ENCODE measurements at regions not wholly inside any gene's neighbourhood (a gene's known extent, or its start where the extent isn't known, plus 50 kb on each side); places are given as distances from the start of the nearest gene placed in this dataset.

DNA sequence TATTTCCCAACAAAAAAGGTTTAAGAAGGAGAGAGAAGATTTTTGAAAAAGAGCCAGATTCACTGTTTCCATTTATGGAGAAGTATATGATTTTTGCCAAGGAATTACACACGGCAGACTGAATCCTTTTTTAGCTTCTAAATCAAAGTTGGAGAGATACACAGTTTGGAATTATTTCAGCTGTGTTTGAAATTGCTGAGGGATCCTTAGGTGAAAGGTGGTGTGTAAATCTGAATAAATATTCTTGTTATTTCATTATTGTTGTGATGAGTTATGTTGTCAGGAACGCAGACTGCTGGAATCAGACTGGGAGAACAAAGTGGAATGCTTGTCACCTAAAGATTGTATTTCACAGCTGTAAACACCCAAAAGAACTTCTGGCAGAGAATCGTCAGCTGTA, 168.5 kb upstream of the AKIRIN2 start:
- TF ChIP-seq, protein P1, sequence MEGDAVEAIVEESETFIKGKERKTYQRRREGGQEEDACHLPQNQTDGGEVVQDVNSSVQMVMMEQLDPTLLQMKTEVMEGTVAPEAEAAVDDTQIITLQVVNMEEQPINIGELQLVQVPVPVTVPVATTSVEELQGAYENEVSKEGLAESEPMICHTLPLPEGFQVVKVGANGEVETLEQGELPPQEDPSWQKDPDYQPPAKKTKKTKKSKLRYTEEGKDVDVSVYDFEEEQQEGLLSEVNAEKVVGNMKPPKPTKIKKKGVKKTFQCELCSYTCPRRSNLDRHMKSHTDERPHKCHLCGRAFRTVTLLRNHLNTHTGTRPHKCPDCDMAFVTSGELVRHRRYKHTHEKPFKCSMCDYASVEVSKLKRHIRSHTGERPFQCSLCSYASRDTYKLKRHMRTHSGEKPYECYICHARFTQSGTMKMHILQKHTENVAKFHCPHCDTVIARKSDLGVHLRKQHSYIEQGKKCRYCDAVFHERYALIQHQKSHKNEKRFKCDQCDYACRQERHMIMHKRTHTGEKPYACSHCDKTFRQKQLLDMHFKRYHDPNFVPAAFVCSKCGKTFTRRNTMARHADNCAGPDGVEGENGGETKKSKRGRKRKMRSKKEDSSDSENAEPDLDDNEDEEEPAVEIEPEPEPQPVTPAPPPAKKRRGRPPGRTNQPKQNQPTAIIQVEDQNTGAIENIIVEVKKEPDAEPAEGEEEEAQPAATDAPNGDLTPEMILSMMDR (conservative IDR thresholded peaks at IDR 0.05; ENCODE audit: low read depth): no peak
- DNase-seq (ENCODE audit: low spot score): no peak
- H3K27ac ChIP-seq: no peak overlapping the region
- ChIA-PET CTCF (interaction anchor here (1.2 kb wide), 1 partner anchor 41 kb away, joined by 3 read pairs; no protein-coding TSS in a partner anchor), POLR2A (ENCODE audit: low non-redundant PET) (no interaction called here)

DNA sequence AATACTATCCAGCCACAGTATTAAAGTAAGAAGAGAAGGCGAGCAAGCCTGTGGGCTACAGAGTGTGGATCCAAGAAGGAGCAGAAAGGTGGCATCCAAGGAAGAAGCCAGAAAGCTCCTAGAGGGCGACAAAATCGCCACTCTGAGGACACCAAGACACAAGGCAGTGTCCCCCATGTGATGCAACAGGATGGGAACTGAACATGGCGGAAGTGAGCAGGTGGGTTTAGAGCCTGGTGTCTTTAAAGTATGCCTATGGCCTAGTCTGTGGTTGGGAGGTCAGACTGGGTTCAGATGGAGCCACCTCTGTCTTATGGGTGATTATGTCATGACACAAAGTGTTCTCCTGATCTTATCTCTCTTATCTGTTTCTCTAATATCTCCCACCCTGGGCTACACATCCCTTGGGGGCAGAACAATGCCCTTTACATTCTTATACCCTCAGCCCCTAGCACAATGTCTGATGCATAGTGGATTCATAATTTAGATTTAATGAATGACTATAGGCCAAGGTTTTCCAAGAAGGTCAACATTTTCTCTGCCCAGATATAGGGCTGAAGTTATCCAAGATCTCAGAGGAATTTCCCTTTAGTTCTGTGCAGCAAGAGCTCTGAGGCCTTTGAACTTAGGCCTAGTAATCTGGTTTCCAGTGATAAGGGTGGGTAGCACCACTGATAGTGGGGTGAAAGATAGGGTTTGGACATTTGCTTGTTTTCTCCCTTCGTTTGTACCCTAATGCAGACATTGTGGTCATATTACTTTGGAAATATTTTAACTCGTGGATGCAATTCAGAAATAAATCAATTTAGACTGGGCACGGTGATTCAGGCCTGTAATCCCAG, 167.3 kb upstream of the AKIRIN2 start:
- TF ChIP-seq, protein P1 (conservative IDR thresholded peaks at IDR 0.05; ENCODE audit: low read depth): no peak
- H3K27ac ChIP-seq: no peak overlapping the region
- ChIA-PET CTCF (interaction anchor here (0.6 kb wide), 1 partner anchor 18 kb away, joined by 4 read pairs; no protein-coding TSS in a partner anchor), POLR2A (ENCODE audit: low non-redundant PET) (no interaction called here)
- no peak for DNase-seq (ENCODE audit: low spot score)

DNA sequence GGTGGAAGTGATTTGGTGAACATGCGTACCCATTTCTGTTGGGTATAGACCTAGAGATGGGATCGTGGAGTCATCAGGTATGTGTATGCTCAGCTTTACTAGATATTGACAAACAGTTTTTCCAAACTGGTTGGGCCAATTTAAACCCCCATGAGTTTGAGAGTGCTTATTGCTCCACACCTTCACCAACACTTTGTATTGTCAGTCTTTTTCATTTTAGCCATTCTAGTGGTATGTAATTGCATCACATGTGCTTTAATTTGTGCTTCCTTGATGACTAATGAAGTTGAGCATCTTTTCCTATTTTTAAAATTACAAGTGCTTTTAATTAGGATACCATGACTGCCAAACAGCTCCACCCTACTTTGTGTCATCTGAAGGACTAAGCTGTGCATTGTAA, 158.9 kb upstream of the AKIRIN2 start:
- DNase-seq (ENCODE audit: low spot score): no peak
- no peak overlapping the region for H3K27ac ChIP-seq
- ChIA-PET CTCF (no interaction called here), POLR2A (ENCODE audit: low non-redundant PET) (no interaction called here)
- TF ChIP-seq, protein P1 (conservative IDR thresholded peaks at IDR 0.05; ENCODE audit: low read depth): no peak

DNA sequence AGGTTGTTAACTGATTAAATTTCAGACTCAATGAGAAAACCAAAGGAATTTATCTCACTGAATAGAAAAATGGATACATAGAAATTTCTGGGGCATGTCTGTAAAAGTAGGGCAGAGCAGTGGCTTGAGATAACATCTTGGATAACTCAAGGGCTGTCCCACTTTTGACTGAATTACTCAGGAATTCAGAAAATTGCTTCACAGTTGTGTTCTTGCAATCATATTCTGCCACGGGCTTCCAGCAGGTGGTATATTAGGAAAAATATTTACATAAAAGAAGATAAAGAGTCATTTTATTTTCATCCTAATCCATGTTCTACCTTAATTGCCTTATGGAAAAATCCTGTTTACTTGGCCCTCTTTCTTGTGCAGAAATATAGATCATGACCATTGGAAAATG, 156.4 kb upstream of the AKIRIN2 start:
- TF ChIP-seq, protein P1 (conservative IDR thresholded peaks at IDR 0.05; ENCODE audit: low read depth): no peak
- no peak overlapping the region for H3K27ac ChIP-seq
- ChIA-PET CTCF (no interaction called here), POLR2A (ENCODE audit: low non-redundant PET) (no interaction called here)
- DNase-seq (ENCODE audit: low spot score): no peak

DNA sequence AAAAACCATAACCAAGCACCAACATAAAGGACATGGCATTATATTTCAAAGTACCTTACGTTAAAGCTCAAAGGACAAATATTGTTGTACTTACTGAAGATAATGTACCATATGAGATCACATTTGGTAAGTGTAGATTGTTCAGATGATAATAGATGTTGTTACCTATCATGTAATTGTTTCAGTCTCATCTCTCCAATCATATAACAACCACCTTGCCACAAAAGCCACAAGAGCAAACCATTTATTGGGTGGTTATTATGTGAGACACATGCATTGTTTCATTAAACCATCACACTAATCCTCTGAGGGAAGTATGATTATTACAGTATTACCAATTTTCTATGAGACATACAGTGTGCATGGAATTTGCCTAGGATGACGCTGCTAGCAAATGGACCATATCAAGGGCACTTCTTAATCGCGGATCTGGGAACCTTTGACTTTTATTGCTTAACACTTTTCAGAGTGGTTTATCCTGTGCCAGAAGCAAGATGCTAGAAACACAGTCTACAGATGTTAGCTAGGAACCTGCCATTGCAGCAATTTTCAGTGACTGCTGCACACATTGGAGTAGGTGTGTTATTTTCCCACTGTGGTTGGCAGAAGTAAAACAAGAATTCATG, 149.8 kb upstream of the AKIRIN2 start:
- TF ChIP-seq, protein P1 (conservative IDR thresholded peaks at IDR 0.05; ENCODE audit: low read depth): no peak
- CTCF ChIA-PET: no interaction called here
- POLR2A ChIA-PET (ENCODE audit: low non-redundant PET): no interaction called here
- H3K27ac ChIP-seq: no peak overlapping the region
- no peak for DNase-seq (ENCODE audit: low spot score)

DNA sequence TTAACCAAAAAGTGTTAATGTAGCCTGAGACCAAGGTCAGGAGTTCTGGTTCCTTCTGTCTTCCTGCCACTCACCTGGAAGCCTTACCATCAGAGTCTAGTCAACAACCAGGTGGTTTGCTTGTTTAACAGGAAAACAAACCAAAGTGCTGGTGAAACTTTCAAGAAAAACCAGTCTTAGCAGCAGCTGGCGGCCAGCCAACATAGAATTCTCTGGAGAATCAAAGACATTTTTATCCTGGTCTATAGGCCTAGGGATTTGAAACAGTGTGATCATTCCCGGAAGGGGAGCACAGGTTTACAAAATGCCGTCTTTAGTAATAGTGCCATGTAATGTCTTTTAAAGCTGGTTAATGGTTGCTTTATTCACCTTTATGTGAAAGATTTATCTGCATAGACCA, 146.6 kb upstream of the AKIRIN2 start:
- TF ChIP-seq, protein P1 (conservative IDR thresholded peaks at IDR 0.05; ENCODE audit: low read depth): no peak
- DNase-seq (ENCODE audit: low spot score): peak; percentile 8
- ChIA-PET POLR2A (ENCODE audit: low non-redundant PET) (no interaction called here), CTCF (interaction anchor here (0.5 to 0.6 kb wide), 2 partner anchors 169 to 611 kb away, joined by 3 read pairs; no protein-coding TSS in a partner anchor)
- no peak overlapping the region for H3K27ac ChIP-seq
